ENCODE measurements at regions not wholly inside any gene's neighbourhood (a gene's known extent, or its start where the extent isn't known, plus 50 kb on each side); places are given as distances from the start of the nearest gene placed in this dataset.

GRCh38 chr12:115194857-115195256 lies 510.9 kb upstream of the TBX3 start:
- Histone ChIP-seq H3K27ac (no peak overlapping the region), H3K4me3 (no peak overlapping the region), H3K36me3 (no peaks in the 10 kb centered on the region), H3K9me3 (no peaks in the 10 kb centered on the region), H3K27me3 (no peaks in the 10 kb centered on the region), H3K4me1 (no peaks in the 10 kb centered on the region)
- no peak for DNase-seq
- TF ChIP-seq POLR2A (IDR thresholded peaks at IDR 0.05) (no peak), CTCF (IDR thresholded peaks at IDR 0.05) (no peak)

GRCh38 chr12:115194448-115194847 lies 510.5 kb upstream of the TBX3 start:
- Histone ChIP-seq H3K9me3 (no peaks in the 10 kb centered on the region), H3K4me3 (no peak overlapping the region), H3K36me3 (no peaks in the 10 kb centered on the region), H3K27me3 (no peaks in the 10 kb centered on the region), H3K4me1 (no peaks in the 10 kb centered on the region), H3K27ac (no peak overlapping the region)
- DNase-seq: no peak
- no peak for TF ChIP-seq CTCF (IDR thresholded peaks at IDR 0.05)

- H3K9me3 ChIP-seq: no peaks in the 10 kb centered on the region
- no peaks in the 10 kb centered on the region for H3K36me3 ChIP-seq
- H3K4me3 ChIP-seq: no peak overlapping the region
- no peak for DNase-seq
- H3K27ac ChIP-seq: no peak overlapping the region
- TF ChIP-seq CTCF (IDR thresholded peaks at IDR 0.05) (no peak), POLR2A (IDR thresholded peaks at IDR 0.05) (no peak)
- no peaks in the 10 kb centered on the region for H3K4me1 ChIP-seq
- H3K27me3 ChIP-seq: no peaks in the 10 kb centered on the region
These were observed 507.4 kb upstream of the TBX3 start for GRCh38 chr12:115191342-115191741.

- no peak overlapping the region for H3K27ac ChIP-seq
These were observed 506.2 kb upstream of the TBX3 start for GRCh38 chr12:115190010-115190770.

GRCh38 chr12:115185506-115185905 lies 501.5 kb upstream of the TBX3 start:
- Histone ChIP-seq H3K36me3 (no peaks in the 10 kb centered on the region), H3K9me3 (no peaks in the 10 kb centered on the region), H3K27ac (no peak overlapping the region), H3K4me3 (no peak overlapping the region), H3K4me1 (no peaks in the 10 kb centered on the region), H3K27me3 (no peaks in the 10 kb centered on the region)
- DNase-seq: no peak
- TF ChIP-seq POLR2A (IDR thresholded peaks at IDR 0.05): no peak
- TF ChIP-seq CTCF (IDR thresholded peaks at IDR 0.05): no peak

More at GRCh38 chr12:115190010-115190770, 506.2 kb upstream of the TBX3 start:
- Histone ChIP-seq H3K4me1 (no peaks in the 10 kb centered on the region), H3K4me3 (no peak overlapping the region), H3K9me3 (no peaks in the 10 kb centered on the region), H3K27me3 (no peaks in the 10 kb centered on the region), H3K36me3 (no peaks in the 10 kb centered on the region)
- DNase-seq: no peak
- TF ChIP-seq POLR2A (IDR thresholded peaks at IDR 0.05) (no peak), CTCF (IDR thresholded peaks at IDR 0.05) (no peak)

All from Peyer's patch (tissue), 4 donors.